OCI-LY1 (cell line): ENCODE measurements at regions not wholly inside any gene's neighbourhood (a gene's known extent, or its start where the extent isn't known, plus 50 kb on each side); places are given as distances from the start of the nearest gene placed in this dataset.

Source experiments
- EZH2 ChIP-seq: fragments of 200-600 bp; sonication (generic), shearing (Covaris generic); IDR thresholded peaks from 2 replicates; pipeline ENCODE4 v1.8.0; 2017; ENCODE audit warnings: borderline replicate concordance, mixed run types, mild to moderate bottlenecking, antibody characterized with exemption, low read length, moderate library complexity, mixed read lengths
- TF ChIP-seq, protein P1 (sequence below): fragments of 200-600 bp; sonication (generic), shearing (Covaris generic); IDR thresholded peaks from 2 replicates; pipeline ENCODE4 v1.5.1; 2017; ENCODE audit warnings: mild to moderate bottlenecking, antibody characterized with exemption, low read length, moderate library complexity, mixed read lengths

- TF ChIP-seq, protein P1, sequence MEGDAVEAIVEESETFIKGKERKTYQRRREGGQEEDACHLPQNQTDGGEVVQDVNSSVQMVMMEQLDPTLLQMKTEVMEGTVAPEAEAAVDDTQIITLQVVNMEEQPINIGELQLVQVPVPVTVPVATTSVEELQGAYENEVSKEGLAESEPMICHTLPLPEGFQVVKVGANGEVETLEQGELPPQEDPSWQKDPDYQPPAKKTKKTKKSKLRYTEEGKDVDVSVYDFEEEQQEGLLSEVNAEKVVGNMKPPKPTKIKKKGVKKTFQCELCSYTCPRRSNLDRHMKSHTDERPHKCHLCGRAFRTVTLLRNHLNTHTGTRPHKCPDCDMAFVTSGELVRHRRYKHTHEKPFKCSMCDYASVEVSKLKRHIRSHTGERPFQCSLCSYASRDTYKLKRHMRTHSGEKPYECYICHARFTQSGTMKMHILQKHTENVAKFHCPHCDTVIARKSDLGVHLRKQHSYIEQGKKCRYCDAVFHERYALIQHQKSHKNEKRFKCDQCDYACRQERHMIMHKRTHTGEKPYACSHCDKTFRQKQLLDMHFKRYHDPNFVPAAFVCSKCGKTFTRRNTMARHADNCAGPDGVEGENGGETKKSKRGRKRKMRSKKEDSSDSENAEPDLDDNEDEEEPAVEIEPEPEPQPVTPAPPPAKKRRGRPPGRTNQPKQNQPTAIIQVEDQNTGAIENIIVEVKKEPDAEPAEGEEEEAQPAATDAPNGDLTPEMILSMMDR: no peak
- no peak for TF ChIP-seq EZH2
Measured at GRCh38 chr3:102161384-102162006, 273.3 kb upstream of the ZPLD1 start.
